Sigmoid colon (tissue), 6 donors: ENCODE measurements at regions not wholly inside any gene's neighbourhood (a gene's known extent, or its start where the extent isn't known, plus 50 kb on each side); places are given as distances from the start of the nearest gene placed in this dataset.

Experiments
- DNase-seq: peaks from one replicate; pipeline ENCODE4 v3.0.0-alpha.2; 2019
- H3K27ac ChIP-seq, 4 donors: fragments of 200-600 bp; sonication (generic); one replicate each; pipeline ENCODE4 v1.5.1; 2016 to 2019; ENCODE audit warnings: mild to moderate bottlenecking in 1 of 4
- H3K27me3 ChIP-seq, 3 donors: fragments of 200-600 bp; sonication (generic); one replicate each; pipeline ENCODE4 v1.5.1; 2019; ENCODE audit warnings: mild to moderate bottlenecking in 1 of 3
- H3K36me3 ChIP-seq, 4 donors: fragments of 200-600 bp; sonication (generic); one replicate each; pipeline ENCODE4 v1.5.1; 2016 to 2019
- H3K4me1 ChIP-seq, 4 donors: fragments of 200-600 bp; sonication (generic); one replicate each; pipeline ENCODE4 v1.5.1; 2017 to 2019
- H3K4me3 ChIP-seq, 4 donors: fragments of 200-600 bp; sonication (generic); one replicate each; pipeline ENCODE4 v1.5.1; 2017 to 2019; ENCODE audit warnings: mild to moderate bottlenecking in 2 of 4, moderate library complexity in 1 of 4
- H3K9me3 ChIP-seq, 4 donors: fragments of 200-600 bp in 3 of 4; sonication (generic) in 3 of 4; one replicate each; pipeline versions ENCODE4 v1.5.1 to v1.6.1; 2013 to 2019
- EP300 ChIP-seq, 4 donors: sonication (generic); formaldehyde crosslinking; IDR thresholded peaks; one replicate each; pipeline ENCODE4 v1.6.1; 2017; ENCODE audit warnings: antibody characterized with exemption in 4 of 4
- POLR2A ChIP-seq, 2 donors: fragments of 450-650 bp; IDR thresholded peaks; one replicate each; pipeline ENCODE4 v1.6.1; 2016; ENCODE audit warnings: antibody characterized with exemption in 2 of 2, mild to moderate bottlenecking in 2 of 2, moderate library complexity in 2 of 2
- POLR2AphosphoS5 ChIP-seq, 4 donors: sonication (generic); formaldehyde crosslinking; IDR thresholded peaks; one replicate each; pipeline ENCODE4 v1.6.1; 2017; ENCODE audit warnings: antibody characterized with exemption in 4 of 4
- WGBS, 2 donors: extraction: QIAGEN DNeasy Blood & Tissue Kit; methylation state at CpG; one replicate each; pipeline ENCODE4 v1.1.7; 2013; 5-methylcytosine and 5-hydroxymethylcytosine counted together
- intact Hi-C: fragments of 100-400 bp; cut with DNase I; formaldehyde crosslinking; loops from one replicate; pipeline ENCODE4 v1.15.1; 2023
- TF ChIP-seq, protein P1 (sequence below), 4 experiments: fragments of 450-650 bp in 3 of 4; fragments of 200-600 bp in 1 of 4; IDR thresholded peaks; one replicate each; pipeline ENCODE4 v1.5.1; 2016 to 2019; ENCODE audit warnings: antibody characterized with exemption in 4 of 4, mild to moderate bottlenecking in 3 of 4, moderate library complexity in 2 of 4
- donor health status: healthy with polysubstance abuse.
- donor health status: healthy.

DNA sequence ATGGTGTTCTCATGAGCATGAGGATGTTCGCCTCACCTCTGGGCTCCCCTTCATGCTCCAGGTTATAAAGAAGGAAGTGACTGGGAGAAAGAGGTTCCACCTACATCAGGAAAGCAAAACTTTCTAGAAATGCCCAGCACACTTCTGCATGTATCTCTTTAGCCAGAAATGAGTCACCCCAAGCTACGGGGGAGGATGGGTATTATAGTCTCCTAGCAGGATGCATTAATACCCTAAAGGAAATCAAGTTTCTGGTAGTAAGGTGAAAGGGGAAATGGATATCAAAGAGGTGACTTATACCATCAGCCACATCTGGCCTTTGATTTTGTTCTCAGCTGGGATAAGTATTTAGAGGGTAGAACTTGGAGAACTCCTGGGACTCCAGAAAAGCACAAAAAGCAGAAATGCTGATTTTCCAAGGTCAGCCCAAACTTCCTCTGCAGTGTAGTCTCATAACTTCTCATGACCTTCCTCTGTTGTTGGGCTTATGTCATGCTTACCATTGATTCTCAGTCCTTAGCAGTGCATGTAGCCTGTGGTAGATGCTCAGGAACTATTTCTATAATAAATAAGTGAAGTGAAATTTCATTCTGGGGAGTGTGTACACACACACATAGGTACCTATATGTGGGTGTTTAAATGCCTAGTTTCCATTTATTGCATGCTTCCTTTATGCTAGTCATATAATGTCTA, 209.4 kb upstream of the CRY1 start:
- intact Hi-C loops = no loop called here
- no peak overlapping the region for H3K4me3 ChIP-seq
- H3K36me3 ChIP-seq = no peaks in the 10 kb centered on the region
- TF ChIP-seq POLR2AphosphoS5 (IDR thresholded peaks at IDR 0.05) (no peak), EP300 (IDR thresholded peaks at IDR 0.05) (no peak)
- TF ChIP-seq, protein P1, sequence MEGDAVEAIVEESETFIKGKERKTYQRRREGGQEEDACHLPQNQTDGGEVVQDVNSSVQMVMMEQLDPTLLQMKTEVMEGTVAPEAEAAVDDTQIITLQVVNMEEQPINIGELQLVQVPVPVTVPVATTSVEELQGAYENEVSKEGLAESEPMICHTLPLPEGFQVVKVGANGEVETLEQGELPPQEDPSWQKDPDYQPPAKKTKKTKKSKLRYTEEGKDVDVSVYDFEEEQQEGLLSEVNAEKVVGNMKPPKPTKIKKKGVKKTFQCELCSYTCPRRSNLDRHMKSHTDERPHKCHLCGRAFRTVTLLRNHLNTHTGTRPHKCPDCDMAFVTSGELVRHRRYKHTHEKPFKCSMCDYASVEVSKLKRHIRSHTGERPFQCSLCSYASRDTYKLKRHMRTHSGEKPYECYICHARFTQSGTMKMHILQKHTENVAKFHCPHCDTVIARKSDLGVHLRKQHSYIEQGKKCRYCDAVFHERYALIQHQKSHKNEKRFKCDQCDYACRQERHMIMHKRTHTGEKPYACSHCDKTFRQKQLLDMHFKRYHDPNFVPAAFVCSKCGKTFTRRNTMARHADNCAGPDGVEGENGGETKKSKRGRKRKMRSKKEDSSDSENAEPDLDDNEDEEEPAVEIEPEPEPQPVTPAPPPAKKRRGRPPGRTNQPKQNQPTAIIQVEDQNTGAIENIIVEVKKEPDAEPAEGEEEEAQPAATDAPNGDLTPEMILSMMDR (IDR thresholded peaks at IDR 0.05) = no peak
- no peaks in the 10 kb centered on the region for H3K9me3 ChIP-seq
- WGBS, 2 donors = 80 to 83% methylated on average over 2 of the region's 2 CpGs
- no peak for DNase-seq
- no peak overlapping the region for H3K27ac ChIP-seq
- H3K27me3 ChIP-seq = no peaks in the 10 kb centered on the region
- no peaks in the 10 kb centered on the region for H3K4me1 ChIP-seq

DNA sequence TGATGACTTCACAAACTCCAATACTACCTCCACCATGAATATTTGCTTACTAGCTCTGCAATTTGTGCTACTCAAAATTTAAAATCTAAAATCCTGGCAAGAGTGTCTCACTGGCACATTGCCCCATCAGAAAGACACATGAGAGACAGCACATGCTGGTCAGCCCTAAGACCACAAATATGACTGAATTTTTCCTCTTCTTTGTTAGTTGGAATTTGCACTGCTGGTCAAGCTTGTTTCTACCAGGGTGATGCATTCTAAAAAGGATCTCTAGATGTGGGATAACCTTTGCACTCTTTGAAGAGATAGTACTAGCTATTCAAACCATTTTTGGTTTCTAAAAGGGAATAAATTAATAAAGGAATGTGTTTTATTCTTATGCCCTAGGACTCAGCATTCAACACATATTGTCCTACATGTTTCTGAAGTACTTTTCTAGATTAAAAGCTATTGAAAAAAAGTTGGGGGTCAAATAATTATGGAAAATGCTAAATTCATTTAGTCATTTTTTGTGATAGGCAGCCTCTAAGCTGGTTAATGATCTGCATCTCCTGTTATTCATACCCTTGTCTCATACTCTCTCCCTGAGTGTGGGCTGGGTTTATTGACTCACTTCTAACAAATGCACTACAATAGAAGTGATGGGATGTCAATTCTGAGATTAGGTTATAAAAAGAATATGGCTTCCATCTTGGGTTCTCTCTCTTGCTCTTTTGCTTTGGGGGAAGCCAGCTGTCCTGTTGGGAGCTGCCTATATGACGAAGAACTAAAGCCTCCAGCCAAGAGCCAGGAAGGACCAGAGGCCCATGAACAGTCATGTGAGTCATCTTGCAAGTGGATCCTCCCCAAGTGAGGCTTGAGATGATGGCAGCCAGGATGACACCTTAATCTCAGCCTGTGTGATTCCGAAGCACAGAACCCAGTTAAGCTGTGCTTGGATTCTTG, 211.5 kb upstream of the CRY1 start:
- H3K9me3 ChIP-seq = no peaks in the 10 kb centered on the region
- no peaks in the 10 kb centered on the region for H3K36me3 ChIP-seq
- H3K27me3 ChIP-seq = no peaks in the 10 kb centered on the region
- 87 to 93% methylated on average over 2 of the region's 2 CpGs for WGBS, 2 donors
- no peak overlapping the region for H3K4me3 ChIP-seq
- TF ChIP-seq, protein P1 (IDR thresholded peaks at IDR 0.05) = no peak
- TF ChIP-seq EP300 (IDR thresholded peaks at IDR 0.05) (no peak), POLR2AphosphoS5 (IDR thresholded peaks at IDR 0.05) (no peak), POLR2A (IDR thresholded peaks at IDR 0.05) (no peak)
- DNase-seq = no peak
- no peaks in the 10 kb centered on the region for H3K4me1 ChIP-seq
- intact Hi-C loops = no loop called here
- H3K27ac ChIP-seq = no peak overlapping the region

DNA sequence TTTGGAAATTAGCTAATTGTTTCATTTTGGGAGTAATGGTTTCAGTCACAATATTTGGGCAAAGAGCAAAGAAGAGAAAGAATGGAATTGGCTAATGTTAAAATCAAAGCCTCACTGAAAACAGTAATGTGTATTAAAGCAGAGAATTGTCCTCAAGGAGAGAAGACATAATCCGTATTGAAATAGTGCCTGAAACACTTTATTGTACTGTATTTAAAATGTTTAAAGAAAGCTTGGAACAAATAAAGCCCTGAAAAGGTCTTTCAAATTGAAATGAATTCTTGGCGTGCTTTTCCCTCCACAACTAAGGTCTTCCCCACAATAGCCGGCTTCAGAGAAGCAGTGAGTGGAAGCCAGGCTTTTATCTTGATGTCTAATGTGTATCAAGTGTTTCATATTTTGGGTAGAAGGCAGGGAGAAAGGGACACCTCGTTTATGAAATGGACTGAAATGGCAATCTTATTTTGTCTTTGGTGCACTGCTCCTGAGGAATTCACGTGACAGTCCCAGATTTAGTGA, 212.9 kb upstream of the CRY1 start:
- Histone ChIP-seq H3K4me3 (no peak overlapping the region), H3K9me3 (no peaks in the 10 kb centered on the region), H3K36me3 (no peaks in the 10 kb centered on the region), H3K27ac (no peak overlapping the region), H3K4me1 (no peaks in the 10 kb centered on the region), H3K27me3 (no peaks in the 10 kb centered on the region)
- intact Hi-C loops = no loop called here
- 63 to 67% methylated on average over 5 of the region's 5 CpGs for WGBS, 2 donors
- TF ChIP-seq, protein P1 (IDR thresholded peaks at IDR 0.05) = no peak
- TF ChIP-seq POLR2A (IDR thresholded peaks at IDR 0.05) (no peak), POLR2AphosphoS5 (IDR thresholded peaks at IDR 0.05) (no peak), EP300 (IDR thresholded peaks at IDR 0.05) (no peak)
- no peak for DNase-seq

DNA sequence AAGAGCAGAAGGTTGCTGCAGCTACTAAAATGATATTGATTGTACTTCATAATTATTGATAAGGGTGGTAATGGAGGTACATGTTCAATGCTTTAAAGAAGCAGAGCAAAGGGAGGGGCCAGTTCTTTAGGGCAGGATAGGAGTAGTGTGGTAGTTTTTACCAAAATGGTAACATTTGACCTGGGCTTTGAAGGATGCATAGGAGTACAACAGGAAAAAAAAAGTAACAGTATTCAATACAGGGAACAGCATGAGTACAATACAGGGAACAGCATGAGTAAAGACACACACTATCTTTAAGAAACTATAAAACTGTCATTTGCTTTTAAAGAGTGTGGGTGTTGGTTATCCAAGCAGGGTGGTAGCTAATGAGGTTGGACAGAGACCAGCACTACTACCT, 215.0 kb upstream of the CRY1 start:
- no peak overlapping the region for H3K27ac ChIP-seq
- H3K27me3 ChIP-seq = no peaks in the 10 kb centered on the region
- DNase-seq = no peak
- H3K4me1 ChIP-seq = no peaks in the 10 kb centered on the region
- H3K4me3 ChIP-seq = no peak overlapping the region
- no peaks in the 10 kb centered on the region for H3K9me3 ChIP-seq
- TF ChIP-seq POLR2A (IDR thresholded peaks at IDR 0.05) (no peak), POLR2AphosphoS5 (IDR thresholded peaks at IDR 0.05) (no peak), EP300 (IDR thresholded peaks at IDR 0.05) (no peak)
- TF ChIP-seq, protein P1 (IDR thresholded peaks at IDR 0.05) = no peak
- intact Hi-C loops = no loop called here
- H3K36me3 ChIP-seq = no peaks in the 10 kb centered on the region
